Left ventricle myocardium superior (tissue), 1 donor: ENCODE measurements at regions not wholly inside any gene's neighbourhood (a gene's known extent, or its start where the extent isn't known, plus 50 kb on each side); places are given as distances from the start of the nearest gene placed in this dataset.

Experiments
- ATAC-seq: fragments of 200-7000 bp; cut with Tn5 transposase; one replicate; pipeline ENCODE4 v1.9.1; 2020; ENCODE audit warnings: mild to moderate bottlenecking, moderate library complexity
- DNase-seq: peaks from one replicate; pipeline ENCODE4 v3.0.0-alpha.2; 2020
- intact Hi-C: fragments of 100-400 bp; cut with micrococcal nuclease; formaldehyde crosslinking; loops from one replicate; pipeline ENCODE4 v1.11.0; 2022
- donor health status: DM: no; HTN: yes; CAD: no; lungs with severe emphysema.

DNA sequence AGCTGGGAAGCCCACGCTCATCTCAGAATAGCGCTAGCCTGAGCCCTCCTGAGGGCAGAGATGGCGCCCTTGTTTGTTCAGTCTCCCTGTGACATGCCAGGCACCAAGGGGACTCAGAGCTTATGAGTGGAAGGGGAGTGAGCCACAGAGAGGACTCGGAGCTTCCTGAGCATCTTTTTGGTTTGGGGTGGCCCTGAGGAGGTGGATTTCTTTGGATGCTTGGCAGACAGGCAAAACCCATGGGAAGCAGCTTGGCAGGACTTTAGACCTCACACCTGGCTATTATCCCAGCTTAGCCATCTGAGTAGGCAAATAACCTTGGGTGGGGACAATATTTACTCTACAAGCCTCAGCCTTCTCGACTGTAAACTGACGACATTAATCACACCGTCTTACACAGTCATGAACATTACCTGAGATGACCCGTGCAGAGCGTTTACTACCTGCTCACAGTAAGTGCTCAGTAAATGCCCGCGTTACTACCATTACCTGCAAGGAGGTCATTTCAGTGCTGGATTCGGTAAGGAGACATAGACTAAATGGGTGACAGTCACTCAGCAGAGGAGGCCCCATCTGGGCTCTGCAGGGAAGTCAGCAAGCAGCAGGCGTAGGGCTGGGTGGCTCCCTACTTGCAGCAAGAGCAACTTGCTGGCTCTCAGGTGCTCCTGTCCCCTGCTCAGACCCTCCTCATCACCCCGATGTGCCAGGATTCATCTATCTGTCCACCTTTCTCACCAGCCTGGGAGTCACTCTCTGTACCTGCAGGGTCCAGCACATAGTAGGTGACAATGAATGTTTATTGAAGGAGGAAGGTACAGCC is 54.9 kb downstream of the KLHDC7A start:
- intact Hi-C loops = no loop called here
- DNase-seq = no peak
- no peak for ATAC-seq

GRCh38 chr1:18536356-18536755 is 55.6 kb downstream of the KLHDC7A start:
- ATAC-seq (no peak), DNase-seq (no peak)
- intact Hi-C loops = no loop called here

DNA sequence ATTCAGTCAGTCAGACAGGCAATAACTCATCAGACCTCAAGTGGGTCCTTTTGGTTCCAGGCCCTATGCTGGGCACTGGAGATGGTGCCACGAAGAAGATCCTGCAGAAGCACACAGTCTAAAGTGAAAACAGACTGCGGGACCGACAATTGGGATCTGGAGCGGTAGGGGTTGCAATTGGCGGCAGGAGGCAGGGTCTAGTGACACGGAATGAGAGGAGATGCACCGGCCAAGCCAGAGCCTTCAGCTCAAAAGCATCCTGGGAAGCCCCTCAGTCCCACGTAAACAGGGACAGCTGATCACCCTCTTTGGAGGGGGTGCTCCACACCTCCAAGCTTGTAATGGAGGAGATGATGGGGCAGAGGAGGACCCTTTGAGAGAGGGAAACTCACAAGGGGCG is 56.2 kb downstream of the KLHDC7A start:
- no peak for DNase-seq
- no peak for ATAC-seq
- intact Hi-C loops = no loop called here

DNA sequence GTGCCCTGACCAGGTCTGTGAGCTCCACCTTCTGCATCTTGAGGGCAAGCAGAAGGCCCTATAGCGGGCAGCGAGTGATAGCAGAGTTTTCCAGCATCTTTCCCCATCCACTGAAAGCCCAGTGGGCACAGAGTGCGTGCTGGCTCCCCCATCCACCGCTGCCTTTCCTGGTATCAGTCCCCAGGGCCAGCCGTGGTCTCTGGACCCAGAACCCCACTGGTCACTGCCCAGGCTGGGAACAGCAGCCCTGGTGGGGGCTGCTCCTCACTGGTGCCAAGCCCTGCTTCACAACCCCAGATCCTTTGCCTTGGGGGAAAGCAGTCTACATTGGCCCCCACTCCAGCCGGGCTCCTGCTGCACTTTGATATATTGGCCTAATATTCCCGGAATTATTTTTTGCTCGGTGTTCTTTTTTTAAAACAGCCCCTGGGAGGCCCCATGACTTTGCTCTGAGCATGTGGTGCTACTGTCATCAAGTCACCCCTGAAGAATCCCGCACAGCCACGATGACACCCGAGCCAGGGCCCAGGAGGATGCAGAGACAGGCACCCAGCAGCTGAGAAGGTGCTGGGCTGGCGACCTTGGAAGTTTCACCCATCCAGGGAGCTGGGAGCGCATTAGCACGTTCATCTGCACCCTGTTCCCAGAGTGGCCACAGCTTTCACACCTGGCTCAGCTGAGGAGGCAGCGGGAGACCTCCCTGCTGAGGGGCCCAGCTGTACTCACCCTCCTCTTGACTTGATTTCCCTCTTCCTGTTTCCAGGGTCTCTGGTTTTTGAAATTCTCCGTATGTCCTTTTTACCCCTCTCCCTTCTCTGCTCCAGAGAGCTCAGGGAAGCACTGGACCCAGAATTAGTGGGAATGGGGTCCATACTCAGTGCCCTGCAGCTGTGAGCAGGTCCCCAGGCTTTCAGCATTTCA is 56.9 kb downstream of the KLHDC7A start:
- DNase-seq (no peak), ATAC-seq (no peak)
- intact Hi-C loops = no loop called here

DNA sequence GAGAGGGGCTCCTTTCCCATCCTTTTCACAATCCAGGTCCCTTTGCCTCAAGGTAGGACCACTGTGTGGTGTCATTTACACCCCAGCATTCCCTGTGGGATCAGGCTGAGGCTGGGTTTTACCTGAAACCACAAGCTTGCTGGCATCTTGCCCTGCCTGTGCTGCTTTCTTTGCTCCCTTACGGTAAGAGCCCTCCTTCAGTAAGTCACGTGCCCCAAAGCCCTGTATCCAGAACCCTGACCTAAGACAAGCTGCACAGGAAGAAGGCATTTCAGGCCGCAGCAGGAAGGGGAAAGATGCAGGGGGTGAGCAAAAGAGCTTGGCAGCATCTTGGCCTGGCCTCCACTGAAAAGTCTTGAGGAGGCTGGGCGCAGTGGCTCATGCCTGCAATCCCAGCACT is 58.4 kb downstream of the KLHDC7A start:
- DNase-seq (no peak), ATAC-seq (no peak)
- intact Hi-C loops = no loop called here

- no peak for ATAC-seq
- intact Hi-C loops = no loop called here
- DNase-seq = no peak
Observed at GRCh38 chr1:18540136-18540765, 59.5 kb downstream of the KLHDC7A start.

- no peak for ATAC-seq
- DNase-seq = no peak
- intact Hi-C loops = no loop called here
Observed at GRCh38 chr1:18541046-18541795, 60.5 kb downstream of the KLHDC7A start.

- intact Hi-C loops = no loop called here
- DNase-seq = no peak
Observed at GRCh38 chr1:18542351-18542750, 61.6 kb downstream of the KLHDC7A start.

GRCh38 chr1:18546026-18546425 is 65.3 kb downstream of the KLHDC7A start:
- ATAC-seq (no peak), DNase-seq (no peak)
- intact Hi-C loops = no loop called here

More at GRCh38 chr1:18542351-18542750, 61.6 kb downstream of the KLHDC7A start:
- ATAC-seq = no peak

DNA sequence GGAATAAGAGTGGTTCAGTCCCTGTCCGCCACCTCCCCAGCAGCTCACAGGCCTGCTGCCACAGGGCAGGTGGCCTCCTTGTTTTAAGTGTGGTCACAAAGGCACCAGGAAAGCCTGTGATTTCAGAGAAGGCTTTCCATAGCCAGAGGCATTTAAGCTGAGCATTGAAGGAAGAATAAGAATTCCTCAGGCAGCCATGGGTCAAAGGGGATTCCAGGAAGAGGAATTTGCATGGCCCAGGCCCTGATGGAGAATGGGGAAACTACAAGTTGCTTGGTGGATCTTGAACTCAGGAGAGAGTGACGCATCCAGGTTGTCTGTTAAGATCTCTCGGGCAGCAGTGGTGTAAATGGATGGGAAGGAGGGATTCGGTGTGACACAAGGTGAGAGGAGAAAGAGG is 66.7 kb downstream of the KLHDC7A start:
- DNase-seq (no peak), ATAC-seq (no peak)
- intact Hi-C loops = no loop called here

GRCh38 chr1:18548643-18549042 is 67.9 kb downstream of the KLHDC7A start:
- intact Hi-C loops = no loop called here

GRCh38 chr1:18549106-18549505 is 68.4 kb downstream of the KLHDC7A start:
- ATAC-seq (no peak), DNase-seq (no peak)
- intact Hi-C loops = no loop called here

More at GRCh38 chr1:18548643-18549042, 67.9 kb downstream of the KLHDC7A start:
- ATAC-seq (no peak), DNase-seq (no peak)

DNA sequence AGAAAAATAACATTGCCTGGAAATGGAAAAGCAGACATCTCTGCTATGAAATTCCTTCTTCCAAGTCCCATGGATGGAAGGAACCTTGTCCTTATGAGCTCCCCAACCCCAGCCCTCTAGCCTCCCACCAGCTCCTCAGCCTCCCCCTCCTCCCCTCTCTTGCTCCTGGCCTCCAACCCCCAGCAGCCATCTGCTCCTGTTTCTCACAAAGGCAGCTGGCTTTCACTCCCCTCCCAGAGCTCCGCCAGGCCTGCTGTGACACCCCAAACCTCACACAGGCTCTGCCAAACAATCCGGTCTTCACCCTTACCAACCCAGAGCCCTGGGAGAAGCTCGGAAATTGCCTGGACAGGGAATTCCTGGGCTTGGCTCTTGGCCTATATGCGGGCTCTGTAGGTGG is 69.2 kb downstream of the KLHDC7A start:
- intact Hi-C loops = no loop called here
- ATAC-seq (no peak), DNase-seq (no peak)

DNA sequence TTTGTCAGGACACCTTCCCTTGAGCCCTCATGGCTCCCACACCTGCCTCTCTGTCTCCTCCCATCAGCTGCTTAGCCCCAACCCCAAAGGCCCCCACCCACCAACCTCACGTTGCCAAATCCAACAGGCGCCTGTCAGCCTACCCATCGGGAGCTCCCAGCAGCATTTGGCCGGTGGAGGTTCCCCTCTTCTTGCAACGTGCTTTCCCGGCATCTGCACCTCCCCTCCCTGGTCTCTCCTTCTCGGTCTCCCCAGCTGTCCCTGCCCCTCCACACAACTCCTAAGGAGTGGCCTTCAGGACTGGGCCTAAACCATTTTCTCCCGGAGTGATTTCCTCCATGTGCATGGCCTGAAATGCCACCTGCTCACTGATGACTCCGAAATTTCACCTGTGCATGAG is 71.9 kb downstream of the KLHDC7A start:
- ATAC-seq = no peak
- intact Hi-C loops = no loop called here
- DNase-seq = no peak

DNA sequence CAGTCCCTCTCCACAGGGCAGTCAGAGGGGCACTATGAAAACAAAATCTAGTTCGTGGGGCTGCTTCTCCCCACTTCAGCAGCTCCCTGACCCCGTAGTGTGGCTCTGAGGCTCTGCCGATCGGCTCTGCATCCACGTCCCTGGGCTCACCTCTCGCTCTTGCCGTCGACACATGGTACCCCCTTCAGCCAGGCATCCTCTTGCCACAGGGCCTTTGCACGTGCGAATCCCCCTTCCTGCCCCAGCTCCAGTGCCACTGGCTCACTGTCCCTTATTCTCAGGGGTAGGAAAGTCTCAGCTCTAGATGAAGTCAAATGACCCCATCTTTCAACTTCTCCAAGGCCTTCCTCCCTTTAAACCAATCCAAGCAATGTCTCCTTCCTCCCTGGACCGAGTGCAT is 72.7 kb downstream of the KLHDC7A start:
- intact Hi-C loops = no loop called here
- DNase-seq (no peak), ATAC-seq (no peak)

DNA sequence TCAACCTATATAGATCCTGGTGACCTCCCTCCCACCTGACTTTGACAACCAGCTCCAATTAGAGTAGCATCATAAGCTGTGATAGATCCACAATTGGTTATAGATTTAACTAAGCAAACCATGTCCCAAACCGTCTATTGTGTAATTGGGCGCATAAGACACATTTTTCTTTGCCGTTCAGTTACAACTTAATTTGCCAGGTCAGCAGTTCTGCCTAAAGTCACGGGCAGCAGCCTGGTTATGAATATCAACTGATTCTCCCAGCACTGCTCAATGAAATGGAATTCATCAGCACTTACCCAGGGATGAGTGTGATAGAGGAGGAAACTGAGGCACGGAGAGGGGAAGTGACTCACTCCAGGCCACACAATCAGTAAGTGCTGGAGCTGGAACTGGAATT is 73.4 kb downstream of the KLHDC7A start:
- ATAC-seq = no peak
- intact Hi-C loops = no loop called here
- DNase-seq = no peak

DNA sequence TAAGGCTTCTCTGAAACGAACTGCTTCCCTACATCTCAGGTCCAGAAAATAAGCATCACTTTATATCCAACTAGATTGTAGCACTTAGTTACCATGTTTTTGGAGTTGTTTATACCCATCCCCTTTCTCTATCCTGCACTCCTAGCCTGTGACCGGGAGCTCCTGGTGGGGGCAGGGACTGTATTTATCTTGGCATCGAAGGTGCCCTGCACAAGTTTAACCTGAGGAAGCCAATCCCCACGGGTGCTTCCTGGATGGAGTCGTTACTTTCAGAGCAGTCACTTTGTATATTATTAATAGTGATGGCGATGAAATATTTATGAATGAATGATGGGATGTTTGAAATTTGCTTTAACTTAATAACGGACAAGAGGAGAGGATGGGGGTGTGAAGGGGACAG is 73.9 kb downstream of the KLHDC7A start:
- DNase-seq (no peak), ATAC-seq (no peak)
- intact Hi-C loops = no loop called here

DNA sequence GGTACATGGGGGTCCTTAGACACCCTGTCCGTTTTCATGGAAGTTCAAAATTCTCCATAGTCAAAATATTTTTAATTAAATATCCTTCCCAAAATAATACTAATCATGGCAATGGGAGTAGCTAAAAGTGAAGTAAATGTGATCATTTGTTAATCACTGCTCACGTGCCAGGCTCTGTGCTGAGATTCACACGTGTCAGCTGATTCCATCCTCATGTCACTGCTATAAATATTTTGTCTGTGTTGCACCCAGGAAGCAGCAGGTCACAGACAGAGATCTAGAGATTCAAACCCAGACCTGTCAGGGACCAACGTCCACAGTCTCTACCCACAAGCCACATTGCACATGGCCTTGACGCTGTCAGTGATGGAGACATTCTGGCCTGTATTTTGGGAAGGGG is 74.3 kb downstream of the KLHDC7A start:
- ATAC-seq (no peak), DNase-seq (no peak)
- intact Hi-C loops = no loop called here

GRCh38 chr1:18556364-18556763 is 74.3 kb upstream of the PAX7 start:
- intact Hi-C loops = no loop called here
- DNase-seq (no peak), ATAC-seq (no peak)
